NCI-H2107 treated with DMSO at 0.1 percent for 48 hours (cell line): ENCODE measurements at regions not wholly inside any gene's neighbourhood (a gene's known extent, or its start where the extent isn't known, plus 50 kb on each side); places are given as distances from the start of the nearest gene placed in this dataset.

Experiments
- DNase-seq: peaks from one replicate; lab custom pipeline; 2025; ENCODE audit not compliant: unreplicated experiment; lab: John Stamatoyannopoulos, UW

GRCh38 chr3:28799084-28799483, 450.5 kb upstream of the AZI2 start:
- DNase-seq = no peak

GRCh38 chr3:28800203-28800602, 451.6 kb upstream of the AZI2 start:
- DNase-seq = no peak

- DNase-seq = no peak
Observed at GRCh38 chr3:28808068-28808467, 459.4 kb upstream of the AZI2 start.

- DNase-seq = no peak
Observed at GRCh38 chr3:28816017-28816416, 464.9 kb upstream of the RBMS3 start.

- no peak for DNase-seq
Observed at GRCh38 chr3:28824316-28824715, 456.6 kb upstream of the RBMS3 start.

GRCh38 chr3:28826840-28827239, 454.0 kb upstream of the RBMS3 start:
- no peak for DNase-seq

GRCh38 chr3:28835249-28835648, 445.6 kb upstream of the RBMS3 start:
- DNase-seq = no peak

- no peak for DNase-seq
Observed at GRCh38 chr3:28835751-28836150, 445.1 kb upstream of the RBMS3 start.

GRCh38 chr3:28836199-28836598, 444.7 kb upstream of the RBMS3 start:
- no peak for DNase-seq

- no peak for DNase-seq
Observed at GRCh38 chr3:28840976-28841376, 439.9 kb upstream of the RBMS3 start.

GRCh38 chr3:28841441-28841840, 439.4 kb upstream of the RBMS3 start:
- no peak for DNase-seq

- DNase-seq = no peak
Observed at GRCh38 chr3:28844298-28845005, 436.4 kb upstream of the RBMS3 start.

- no peak for DNase-seq
Observed at GRCh38 chr3:28845006-28845324, 435.9 kb upstream of the RBMS3 start.

- DNase-seq = no peak
Observed at GRCh38 chr3:28846971-28847478, 433.8 kb upstream of the RBMS3 start.

- DNase-seq = no peak
Observed at GRCh38 chr3:28847736-28848135, 433.1 kb upstream of the RBMS3 start.

- DNase-seq = no peak
Observed at GRCh38 chr3:28850186-28850585, 430.7 kb upstream of the RBMS3 start.

GRCh38 chr3:28853830-28854229, 427.0 kb upstream of the RBMS3 start:
- no peak for DNase-seq

- no peak for DNase-seq
Observed at GRCh38 chr3:28856796-28857195, 424.1 kb upstream of the RBMS3 start.

- DNase-seq = no peak
Observed at GRCh38 chr3:28859897-28860296, 421.0 kb upstream of the RBMS3 start.

GRCh38 chr3:28860307-28860706, 420.6 kb upstream of the RBMS3 start:
- DNase-seq = no peak

- DNase-seq = no peak
Observed at GRCh38 chr3:28863186-28863585, 417.7 kb upstream of the RBMS3 start.

GRCh38 chr3:28867836-28868235, 413.0 kb upstream of the RBMS3 start:
- DNase-seq = no peak

GRCh38 chr3:28868897-28869296, 412.0 kb upstream of the RBMS3 start:
- DNase-seq = no peak
